ENCODE measurements at regions not wholly inside any gene's neighbourhood (a gene's known extent, or its start where the extent isn't known, plus 50 kb on each side); places are given as distances from the start of the nearest gene placed in this dataset.
A peak's percentile ranks its signal among the peaks of the same experiment; 100 is the strongest.

DNA sequence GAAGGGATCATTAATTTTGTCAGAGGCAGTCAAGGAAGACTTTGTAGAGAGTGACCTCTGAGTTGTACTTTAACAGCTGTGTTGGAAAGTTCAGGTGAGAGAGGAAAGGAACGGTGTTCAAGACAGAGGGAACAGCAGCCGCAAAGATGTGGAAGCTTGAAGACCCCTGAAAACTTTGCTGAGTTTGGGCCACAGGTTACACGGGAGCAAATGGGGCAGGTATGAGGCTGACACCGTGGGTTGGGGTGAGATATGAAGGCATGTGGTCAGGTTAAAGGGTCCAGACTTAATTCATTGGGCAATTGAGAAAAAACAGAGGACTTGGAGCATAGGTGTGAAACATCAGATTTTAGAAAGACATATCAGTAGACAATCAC, 72.0 kb upstream of the SERP2 start:
- DNase-seq (ENCODE audit: low read depth), result no peak
- no peak overlapping the region for H3K4me3 ChIP-seq (ENCODE audit: low read depth, low read length)
- TF ChIP-seq, protein P1, sequence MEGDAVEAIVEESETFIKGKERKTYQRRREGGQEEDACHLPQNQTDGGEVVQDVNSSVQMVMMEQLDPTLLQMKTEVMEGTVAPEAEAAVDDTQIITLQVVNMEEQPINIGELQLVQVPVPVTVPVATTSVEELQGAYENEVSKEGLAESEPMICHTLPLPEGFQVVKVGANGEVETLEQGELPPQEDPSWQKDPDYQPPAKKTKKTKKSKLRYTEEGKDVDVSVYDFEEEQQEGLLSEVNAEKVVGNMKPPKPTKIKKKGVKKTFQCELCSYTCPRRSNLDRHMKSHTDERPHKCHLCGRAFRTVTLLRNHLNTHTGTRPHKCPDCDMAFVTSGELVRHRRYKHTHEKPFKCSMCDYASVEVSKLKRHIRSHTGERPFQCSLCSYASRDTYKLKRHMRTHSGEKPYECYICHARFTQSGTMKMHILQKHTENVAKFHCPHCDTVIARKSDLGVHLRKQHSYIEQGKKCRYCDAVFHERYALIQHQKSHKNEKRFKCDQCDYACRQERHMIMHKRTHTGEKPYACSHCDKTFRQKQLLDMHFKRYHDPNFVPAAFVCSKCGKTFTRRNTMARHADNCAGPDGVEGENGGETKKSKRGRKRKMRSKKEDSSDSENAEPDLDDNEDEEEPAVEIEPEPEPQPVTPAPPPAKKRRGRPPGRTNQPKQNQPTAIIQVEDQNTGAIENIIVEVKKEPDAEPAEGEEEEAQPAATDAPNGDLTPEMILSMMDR (IDR thresholded peaks at IDR 0.05; ENCODE audit: insufficient read depth, low read depth, low read length, missing control alignments), result no peak

- DNase-seq (ENCODE audit: low read depth), result no peak
- TF ChIP-seq, protein P1 (IDR thresholded peaks at IDR 0.05; ENCODE audit: insufficient read depth, low read depth, low read length, missing control alignments), result no peak
- no peak overlapping the region for H3K4me3 ChIP-seq (ENCODE audit: low read depth, low read length)
Measured at GRCh38 chr13:44302233-44302632, 71.4 kb upstream of the SERP2 start.

GRCh38 chr13:44302940-44303575, 70.6 kb upstream of the SERP2 start:
- peak; percentile 15 for DNase-seq (ENCODE audit: low read depth)
- TF ChIP-seq, protein P1 (IDR thresholded peaks at IDR 0.05; ENCODE audit: insufficient read depth, low read depth, low read length, missing control alignments), result no peak
- no peak overlapping the region for H3K4me3 ChIP-seq (ENCODE audit: low read depth, low read length)

DNA sequence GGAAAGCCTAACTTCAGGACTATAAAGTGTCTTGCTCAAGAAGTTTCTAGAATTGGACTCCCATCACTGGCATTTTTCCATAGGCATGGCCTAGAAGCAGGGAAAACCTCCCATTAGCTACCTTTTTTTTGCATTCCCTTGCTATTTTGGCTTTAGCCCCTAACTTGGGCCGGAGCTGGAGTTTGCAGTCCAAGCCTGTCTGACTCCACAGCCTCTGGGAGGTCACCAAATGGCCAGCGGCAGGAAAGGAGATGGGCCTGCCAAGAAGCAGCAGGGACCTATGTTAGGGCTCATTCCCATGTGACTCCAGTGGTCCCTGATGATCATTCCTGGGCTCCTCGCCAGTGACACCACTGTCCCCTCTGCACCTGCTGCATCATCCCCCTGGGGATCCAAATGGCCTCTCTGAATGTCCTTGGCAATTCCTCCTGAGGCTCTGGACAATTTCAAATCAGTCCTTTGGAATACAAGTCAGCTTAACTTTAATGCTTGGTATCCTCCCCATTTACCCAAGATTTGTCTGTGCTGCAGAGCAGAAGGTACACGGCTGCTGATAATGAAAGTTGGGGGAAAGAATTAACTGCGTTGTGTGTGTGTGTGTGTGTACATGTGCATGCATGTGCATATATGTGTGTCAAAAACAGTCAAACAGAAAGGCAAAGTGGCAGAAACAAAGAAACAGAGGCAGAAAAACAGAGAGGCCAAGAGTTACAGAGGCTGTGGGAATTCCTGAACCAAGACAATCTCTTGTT, 69.8 kb upstream of the SERP2 start:
- DNase-seq (ENCODE audit: low read depth), result peak; percentile 71
- H3K4me3 ChIP-seq (ENCODE audit: low read depth, low read length), result no peak overlapping the region
- TF ChIP-seq, protein P1 (IDR thresholded peaks at IDR 0.05; ENCODE audit: insufficient read depth, low read depth, low read length, missing control alignments), result no peak

GRCh38 chr13:44304433-44304725, 69.2 kb upstream of the SERP2 start:
- no peak for DNase-seq (ENCODE audit: low read depth)

DNA sequence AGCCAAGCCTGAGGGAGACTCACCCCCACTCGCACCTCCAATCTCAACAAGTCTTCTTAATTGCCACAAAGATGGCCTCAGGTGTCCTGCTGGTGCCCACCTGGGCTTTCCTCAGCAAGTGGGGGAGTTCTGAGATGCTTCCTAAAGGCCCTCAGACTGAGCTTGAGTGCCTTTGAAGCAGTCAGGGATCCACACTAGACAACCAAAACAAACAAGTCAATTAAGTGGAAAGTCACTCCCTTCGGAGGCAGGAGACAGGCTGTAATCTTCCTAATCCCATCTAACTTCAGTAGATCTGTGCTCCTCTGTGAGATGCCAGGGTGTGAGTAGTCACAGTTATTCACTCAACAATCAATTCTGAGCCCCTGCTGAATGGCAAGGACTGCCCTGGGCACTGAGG, 68.3 kb upstream of the SERP2 start:
- TF ChIP-seq, protein P1 (IDR thresholded peaks at IDR 0.05; ENCODE audit: insufficient read depth, low read depth, low read length, missing control alignments), result no peak
- H3K4me3 ChIP-seq (ENCODE audit: low read depth, low read length), result no peak overlapping the region
- no peak for DNase-seq (ENCODE audit: low read depth)

More at GRCh38 chr13:44304433-44304725, 69.2 kb upstream of the SERP2 start:
- H3K4me3 ChIP-seq (ENCODE audit: low read depth, low read length), result no peak overlapping the region
- TF ChIP-seq, protein P1 (IDR thresholded peaks at IDR 0.05; ENCODE audit: insufficient read depth, low read depth, low read length, missing control alignments), result no peak

All from GM12865 (cell line).